ENCODE measurements at regions not wholly inside any gene's neighbourhood (a gene's known extent, or its start where the extent isn't known, plus 50 kb on each side); places are given as distances from the start of the nearest gene placed in this dataset.

DNA sequence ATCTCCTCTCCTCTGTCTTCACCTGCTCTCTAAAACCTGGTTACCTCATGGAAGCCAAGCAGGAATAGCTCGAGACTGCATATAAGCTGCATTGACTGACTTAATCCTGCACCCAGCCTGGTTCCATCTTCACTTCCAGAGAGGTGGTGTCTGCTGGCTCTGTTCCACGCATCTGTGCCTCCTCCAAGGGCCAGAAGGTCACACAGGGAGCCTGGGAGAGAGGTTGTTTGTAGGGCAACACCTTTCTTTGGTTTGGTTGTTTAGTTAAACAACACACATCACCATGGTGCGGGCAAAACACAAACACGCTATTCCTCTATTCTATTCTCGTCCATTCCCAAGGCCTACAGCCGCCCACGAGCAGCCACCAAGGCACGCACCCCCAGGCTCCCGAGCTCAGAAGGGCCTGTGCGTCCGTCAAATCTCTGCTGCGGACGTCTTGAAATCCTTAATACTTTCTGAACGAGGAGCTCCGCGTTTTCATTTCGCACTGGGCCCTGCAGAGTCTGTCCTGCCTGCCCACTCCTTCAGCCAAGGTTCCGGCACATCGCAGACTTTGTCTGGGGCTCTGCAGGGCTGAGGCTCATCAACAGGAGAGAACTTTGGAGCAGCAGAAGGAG, 116.2 kb downstream of the RIPK4 start:
- H3K27ac Mint-ChIP-seq = no peak overlapping the region
- H3K27me3 Mint-ChIP-seq (ENCODE audit: low read depth) = no peaks in the 10 kb centered on the region
- no peak overlapping the region for H3K4me3 Mint-ChIP-seq
- no peaks in the 10 kb centered on the region for H3K9me3 Mint-ChIP-seq
- no peaks in the 10 kb centered on the region for H3K36me3 Mint-ChIP-seq (ENCODE audit: low read depth)
- no peaks in the 10 kb centered on the region for H3K4me1 Mint-ChIP-seq (ENCODE audit: low read depth)

- Mint-ChIP-seq H3K9me3 (no peaks in the 10 kb centered on the region), H3K4me1 (ENCODE audit: low read depth) (no peaks in the 10 kb centered on the region)
These were observed 118.2 kb downstream of the RIPK4 start for GRCh38 chr21:41648591-41649031.

DNA sequence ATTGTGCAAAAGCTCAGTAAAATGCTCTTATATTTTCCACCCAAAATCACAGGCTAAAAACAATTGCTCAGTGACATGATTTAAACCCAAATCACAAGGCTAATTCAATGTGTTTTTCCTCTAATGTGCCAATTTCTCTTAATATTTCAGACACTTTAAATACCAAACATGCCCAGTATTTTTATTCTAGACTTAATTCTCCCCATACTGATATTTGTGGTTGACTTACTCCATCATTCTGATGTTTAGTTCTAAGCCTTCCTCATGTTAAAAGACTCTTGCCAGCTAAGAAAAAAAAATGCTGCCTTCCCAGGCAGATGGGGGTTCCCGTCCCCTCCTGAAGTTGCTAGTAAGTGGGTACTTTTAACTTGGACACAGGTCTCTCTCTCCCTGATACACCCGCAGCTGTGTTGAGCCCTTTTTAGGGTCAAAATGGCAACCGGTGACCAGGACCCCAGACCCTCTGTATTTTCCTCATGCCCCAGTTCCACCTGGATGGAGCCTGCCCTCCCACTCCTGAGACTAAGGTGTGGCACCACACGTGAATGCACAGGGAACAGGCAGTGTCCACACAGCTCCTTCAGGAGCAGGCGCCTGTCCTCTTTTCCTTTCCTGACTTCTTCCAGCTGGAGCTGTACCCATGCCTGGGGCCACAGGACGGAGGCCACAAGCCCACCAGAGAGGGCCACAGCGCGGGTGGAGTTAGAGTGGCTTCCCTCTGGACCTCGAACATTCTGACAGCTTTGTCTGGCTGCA, 118.9 kb downstream of the RIPK4 start:
- H3K4me1 Mint-ChIP-seq (ENCODE audit: low read depth) = no peaks in the 10 kb centered on the region
- H3K9me3 Mint-ChIP-seq = no peaks in the 10 kb centered on the region
- H3K27ac Mint-ChIP-seq = no peak overlapping the region
- H3K4me3 Mint-ChIP-seq = no peak overlapping the region
- peaks cover 9% of the 10 kb centered on the region for H3K27me3 Mint-ChIP-seq (ENCODE audit: low read depth)
- no peaks in the 10 kb centered on the region for H3K36me3 Mint-ChIP-seq (ENCODE audit: low read depth)

More at GRCh38 chr21:41648591-41649031, 118.2 kb downstream of the RIPK4 start:
- Mint-ChIP-seq H3K36me3 (ENCODE audit: low read depth) (no peaks in the 10 kb centered on the region), H3K27me3 (ENCODE audit: low read depth) (peaks cover 3% of the 10 kb centered on the region), H3K4me3 (no peak overlapping the region), H3K27ac (no peak overlapping the region)

DNA sequence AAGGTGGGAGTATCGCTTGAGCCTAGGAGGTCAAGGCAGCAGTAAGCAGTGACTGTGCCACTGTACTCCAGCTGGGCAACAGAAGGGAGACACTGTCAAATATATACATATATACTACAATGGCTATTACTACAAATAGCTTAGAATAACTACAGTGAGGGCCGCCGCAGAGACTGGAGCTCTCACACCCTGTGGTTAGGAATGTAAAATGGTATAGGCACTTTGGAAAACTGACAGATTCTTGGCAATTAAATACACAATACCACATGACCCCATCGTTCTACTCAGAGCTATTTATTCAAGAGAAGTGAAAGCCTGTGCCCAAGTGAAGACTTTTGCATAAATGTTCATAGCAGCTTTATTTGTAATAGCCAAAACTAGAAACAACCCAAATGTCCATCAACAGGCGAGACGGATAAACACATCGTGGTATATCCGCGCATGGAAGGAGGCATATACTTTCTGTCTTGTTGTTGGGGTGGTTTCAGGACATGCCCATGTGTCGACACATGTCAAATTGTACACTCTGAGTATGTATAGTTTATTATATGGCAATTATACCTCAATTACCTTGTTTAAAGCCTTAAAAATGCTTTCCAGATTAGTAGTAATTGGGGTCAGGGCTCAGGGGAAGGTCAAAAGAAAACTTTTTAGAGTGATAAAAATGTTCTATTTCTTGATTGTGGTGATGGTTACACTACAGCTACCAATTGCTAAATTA, 123.4 kb downstream of the RIPK4 start:
- peaks cover 25% of the 10 kb centered on the region for H3K27me3 Mint-ChIP-seq (ENCODE audit: low read depth)
- H3K27ac Mint-ChIP-seq = no peak overlapping the region

DNA sequence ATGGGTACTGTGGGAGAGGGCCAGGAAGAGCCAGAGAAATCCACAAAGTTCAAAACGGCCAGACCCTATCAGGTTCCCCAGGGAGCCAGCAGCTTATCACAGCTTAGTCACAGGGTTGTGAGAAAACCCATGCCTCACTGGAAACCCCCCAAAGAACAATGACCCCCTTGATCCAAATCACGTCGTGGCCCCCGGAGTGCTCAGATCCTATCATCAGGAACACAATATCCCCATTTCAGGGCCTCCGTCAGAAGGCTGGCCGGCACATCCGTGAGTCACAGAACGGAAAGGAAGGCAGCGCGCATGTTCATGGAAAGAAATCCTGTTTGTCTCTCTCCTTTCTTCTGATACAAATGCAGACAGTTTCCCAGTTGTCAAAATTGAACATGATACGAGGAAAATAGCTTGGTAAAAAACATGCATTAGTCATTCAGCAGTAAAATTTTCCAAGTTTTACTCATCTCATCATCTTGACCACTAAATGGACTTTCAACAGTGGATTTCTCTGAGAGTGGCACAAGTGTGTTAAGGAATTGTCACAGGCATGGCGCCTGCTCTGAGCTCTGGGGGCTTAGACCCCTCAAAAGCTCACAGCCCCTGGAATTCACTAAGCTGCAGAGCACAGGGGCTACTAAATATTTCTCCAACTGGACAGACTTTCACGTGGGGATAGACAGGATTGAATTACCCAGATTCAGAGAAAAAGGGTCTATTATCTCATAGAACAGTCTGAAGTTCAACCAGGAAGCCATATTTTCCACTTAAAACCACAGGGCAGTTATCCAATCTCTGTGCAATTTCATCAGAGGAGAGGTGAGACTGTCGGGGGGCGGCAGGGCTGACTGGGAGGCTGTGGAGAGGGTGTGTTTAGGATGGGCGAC, 124.8 kb downstream of the RIPK4 start:
- no peak overlapping the region for H3K4me3 Mint-ChIP-seq
- no peaks in the 10 kb centered on the region for H3K9me3 Mint-ChIP-seq
- H3K36me3 Mint-ChIP-seq (ENCODE audit: low read depth) = no peaks in the 10 kb centered on the region
- H3K27ac Mint-ChIP-seq = no peak overlapping the region
- H3K4me1 Mint-ChIP-seq (ENCODE audit: low read depth) = no peaks in the 10 kb centered on the region
- peaks cover 25% of the 10 kb centered on the region for H3K27me3 Mint-ChIP-seq (ENCODE audit: low read depth)

More for the DNA sequence above, 123.4 kb downstream of the RIPK4 start:
- Mint-ChIP-seq H3K9me3 (no peaks in the 10 kb centered on the region), H3K4me1 (ENCODE audit: low read depth) (no peaks in the 10 kb centered on the region), H3K36me3 (ENCODE audit: low read depth) (no peaks in the 10 kb centered on the region), H3K4me3 (no peak overlapping the region)

DNA sequence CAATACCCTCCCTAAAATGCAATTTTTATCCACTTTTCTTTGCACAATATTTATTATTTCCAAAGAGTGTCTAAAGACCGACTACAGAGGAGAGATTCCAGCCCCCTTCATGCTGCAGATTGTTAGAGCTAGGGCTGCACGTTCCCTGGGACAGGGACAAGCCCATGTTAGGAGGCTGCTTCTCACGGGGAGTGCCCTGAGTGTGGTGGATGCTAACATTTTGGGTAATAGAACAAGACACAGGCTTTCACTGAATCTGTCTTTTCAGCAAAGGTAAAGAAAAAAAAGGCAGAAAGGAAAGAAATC, 125.4 kb downstream of the RIPK4 start:
- no peaks in the 10 kb centered on the region for H3K9me3 Mint-ChIP-seq
- H3K27me3 Mint-ChIP-seq (ENCODE audit: low read depth) = peaks cover 25% of the 10 kb centered on the region
- no peak overlapping the region for H3K4me3 Mint-ChIP-seq
- H3K27ac Mint-ChIP-seq = no peak overlapping the region
- no peaks in the 10 kb centered on the region for H3K4me1 Mint-ChIP-seq (ENCODE audit: low read depth)
- no peaks in the 10 kb centered on the region for H3K36me3 Mint-ChIP-seq (ENCODE audit: low read depth)

GRCh38 chr21:41640748-41641509, 125.9 kb downstream of the RIPK4 start:
- Mint-ChIP-seq H3K4me3 (no peak overlapping the region), H3K27ac (no peak overlapping the region), H3K9me3 (no peaks in the 10 kb centered on the region), H3K4me1 (ENCODE audit: low read depth) (no peaks in the 10 kb centered on the region), H3K27me3 (ENCODE audit: low read depth) (peaks cover 25% of the 10 kb centered on the region), H3K36me3 (ENCODE audit: low read depth) (no peaks in the 10 kb centered on the region)

DNA sequence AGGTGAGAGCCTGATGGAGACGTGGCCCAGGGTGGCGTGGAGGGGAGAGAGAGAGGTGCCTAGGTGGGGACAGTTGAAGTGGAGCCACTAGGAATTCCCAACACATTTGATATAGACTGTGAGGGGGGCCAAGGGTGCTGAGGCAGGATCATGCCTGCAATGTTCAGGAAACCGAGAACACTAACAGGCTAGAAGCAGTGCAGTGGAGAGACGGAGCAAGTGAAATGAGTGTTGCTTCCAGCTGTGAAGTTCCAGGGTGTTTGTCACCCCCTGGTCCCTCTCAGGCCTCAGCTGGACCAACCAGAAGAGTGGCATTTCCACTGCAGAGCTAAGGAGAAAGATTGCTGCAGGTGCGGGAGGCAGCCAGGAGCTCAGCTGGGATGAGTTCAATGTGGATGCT, 127.1 kb downstream of the RIPK4 start:
- no peak overlapping the region for H3K4me3 Mint-ChIP-seq
- no peaks in the 10 kb centered on the region for H3K4me1 Mint-ChIP-seq (ENCODE audit: low read depth)
- H3K27me3 Mint-ChIP-seq (ENCODE audit: low read depth) = peaks cover 25% of the 10 kb centered on the region
- no peaks in the 10 kb centered on the region for H3K36me3 Mint-ChIP-seq (ENCODE audit: low read depth)
- H3K9me3 Mint-ChIP-seq = no peaks in the 10 kb centered on the region
- H3K27ac Mint-ChIP-seq = no peak overlapping the region

GRCh38 chr21:41639336-41639735, 127.5 kb downstream of the RIPK4 start:
- no peaks in the 10 kb centered on the region for H3K4me1 Mint-ChIP-seq (ENCODE audit: low read depth)
- no peaks in the 10 kb centered on the region for H3K9me3 Mint-ChIP-seq
- H3K27me3 Mint-ChIP-seq (ENCODE audit: low read depth) = peaks cover 25% of the 10 kb centered on the region
- no peaks in the 10 kb centered on the region for H3K36me3 Mint-ChIP-seq (ENCODE audit: low read depth)
- H3K27ac Mint-ChIP-seq = no peak overlapping the region
- H3K4me3 Mint-ChIP-seq = no peak overlapping the region

GRCh38 chr21:41638201-41638790, 128.6 kb downstream of the RIPK4 start:
- no peaks in the 10 kb centered on the region for H3K9me3 Mint-ChIP-seq
- H3K27me3 Mint-ChIP-seq (ENCODE audit: low read depth) = peaks cover 19% of the 10 kb centered on the region
- no peak overlapping the region for H3K27ac Mint-ChIP-seq
- no peaks in the 10 kb centered on the region for H3K36me3 Mint-ChIP-seq (ENCODE audit: low read depth)
- H3K4me1 Mint-ChIP-seq (ENCODE audit: low read depth) = no peaks in the 10 kb centered on the region
- no peak overlapping the region for H3K4me3 Mint-ChIP-seq

- no peaks in the 10 kb centered on the region for H3K4me1 Mint-ChIP-seq (ENCODE audit: low read depth)
- no peaks in the 10 kb centered on the region for H3K36me3 Mint-ChIP-seq (ENCODE audit: low read depth)
- no peak overlapping the region for H3K4me3 Mint-ChIP-seq
- H3K9me3 Mint-ChIP-seq = no peaks in the 10 kb centered on the region
- H3K27me3 Mint-ChIP-seq (ENCODE audit: low read depth) = peaks cover 8% of the 10 kb centered on the region
- H3K27ac Mint-ChIP-seq = no peak overlapping the region
These were observed 129.0 kb upstream of the TMPRSS2 start for GRCh38 chr21:41636636-41637630.

DNA sequence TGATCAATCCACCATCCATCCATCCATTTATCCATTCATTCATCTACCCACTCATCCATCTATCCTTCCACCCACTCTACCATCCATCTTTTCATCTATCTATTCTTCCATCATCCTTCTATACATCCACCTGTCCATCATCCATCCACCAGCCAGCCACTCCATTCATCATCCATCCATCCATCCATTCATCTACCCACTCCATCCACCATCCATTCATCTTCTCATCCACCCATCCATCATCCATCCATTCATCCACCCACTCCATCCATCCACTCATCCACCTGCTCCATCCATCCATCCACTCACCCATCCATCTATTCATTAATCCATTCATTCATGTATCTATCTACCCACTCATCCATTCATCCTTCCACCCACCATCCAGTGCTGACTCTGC, 127.9 kb upstream of the TMPRSS2 start:
- no peak overlapping the region for H3K27ac Mint-ChIP-seq
- no peaks in the 10 kb centered on the region for H3K27me3 Mint-ChIP-seq (ENCODE audit: low read depth)
- H3K4me3 Mint-ChIP-seq = no peak overlapping the region
- no peaks in the 10 kb centered on the region for H3K4me1 Mint-ChIP-seq (ENCODE audit: low read depth)
- no peaks in the 10 kb centered on the region for H3K9me3 Mint-ChIP-seq
- no peaks in the 10 kb centered on the region for H3K36me3 Mint-ChIP-seq (ENCODE audit: low read depth)

GRCh38 chr21:41634858-41635257, 126.9 kb upstream of the TMPRSS2 start:
- no peaks in the 10 kb centered on the region for H3K9me3 Mint-ChIP-seq
- no peaks in the 10 kb centered on the region for H3K27me3 Mint-ChIP-seq (ENCODE audit: low read depth)
- no peaks in the 10 kb centered on the region for H3K36me3 Mint-ChIP-seq (ENCODE audit: low read depth)
- H3K27ac Mint-ChIP-seq = no peak overlapping the region
- H3K4me3 Mint-ChIP-seq = no peak overlapping the region
- no peaks in the 10 kb centered on the region for H3K4me1 Mint-ChIP-seq (ENCODE audit: low read depth)

Data from T-helper 1 cell treated with Interleukin-12 subunit alpha and Interleukin-12 subunit beta and Interleukin-4 antibody, amounts not matched to agents 30 μg/mL and 1 μg/mL, for 36 hours (primary cell).